WTC11 (cell line): ENCODE measurements at regions not wholly inside any gene's neighbourhood (a gene's known extent, or its start where the extent isn't known, plus 50 kb on each side); places are given as distances from the start of the nearest gene placed in this dataset.

ENCODE experiments used
- ATAC-seq: fragments of 200-7000 bp; cut with Tn5 transposase; 2 replicates; pipeline ENCODE4 v1.10.0; 2021; ENCODE audit warnings: mild to moderate bottlenecking, moderate library complexity
- CTCF ChIA-PET: fragments of 300-600 bp; sonication (Branson Sonifier 250); formaldehyde crosslinking; loops from one replicate; lab custom pipeline; 2021; ENCODE audit warnings: antibody characterized with exemption; lab: Charles Lee
- POLR2A ChIA-PET: fragments of 350-600 bp; sonication (Branson Sonifier 250); formaldehyde crosslinking; loops from one replicate; lab custom pipeline; 2021; ENCODE audit warnings: antibody characterized with exemption; lab: Charles Lee
- DNase-seq: peaks from one replicate; pipeline ENCODE4 v3.0.0; 2021; ENCODE audit warnings: low spot score
- H3K27ac Mint-ChIP-seq: 2 replicates; pipeline ENCODE4 v1.8.0; 2021; ENCODE audit warnings: mixed read lengths
- H3K27me3 Mint-ChIP-seq: 2 replicates; pipeline ENCODE4 v1.8.0; 2021; ENCODE audit warnings: low read depth, mild to moderate bottlenecking, moderate library complexity, mixed read lengths
- H3K36me3 Mint-ChIP-seq: 2 replicates; pipeline ENCODE4 v1.8.0; 2021; ENCODE audit warnings: mixed read lengths
- H3K4me1 Mint-ChIP-seq: 2 replicates; pipeline ENCODE4 v1.8.0; 2022; ENCODE audit warnings: mixed read lengths
- H3K4me3 Mint-ChIP-seq: 2 replicates; pipeline ENCODE4 v1.8.0; 2021; ENCODE audit warnings: mild to moderate bottlenecking, moderate library complexity, mixed read lengths
- H3K9me3 Mint-ChIP-seq: 2 replicates; pipeline ENCODE4 v1.8.0; 2021; ENCODE audit warnings: mixed read lengths
- AR ChIP-seq: fragments of 250-450 bp; sonication (Bioruptor Pico); IDR thresholded peaks from 2 replicates; pipeline ENCODE4 v1.9.0; 2021; ENCODE audit warnings: mild to moderate bottlenecking
- ATF6 ChIP-seq: sonication (generic); formaldehyde crosslinking; IDR thresholded peaks from 2 replicates; pipeline ENCODE4 v1.8.1; 2023; ENCODE audit warnings: mild to moderate bottlenecking, missing genetic modification reagents
- CREB1 ChIP-seq: sonication (generic); formaldehyde crosslinking; IDR thresholded peaks from 2 replicates; pipeline ENCODE4 v1.8.0; 2023; ENCODE audit warnings: mild to moderate bottlenecking, missing genetic modification reagents
- ERG ChIP-seq: fragments of 250-450 bp; sonication (Bioruptor Pico); IDR thresholded peaks from 2 replicates; pipeline ENCODE4 v1.8.0; 2021; ENCODE audit warnings: mild to moderate bottlenecking
- JAZF1 ChIP-seq: fragments of 250-450 bp; sonication (Bioruptor Pico); IDR thresholded peaks from 2 replicates; pipeline ENCODE4 v1.9.0; 2021; ENCODE audit warnings: moderate library complexity, mild to moderate bottlenecking, inconsistent platforms
- MAX ChIP-seq: sonication (generic); formaldehyde crosslinking; IDR thresholded peaks from 2 replicates; pipeline ENCODE4 v1.8.0; 2022; ENCODE audit warnings: mild to moderate bottlenecking, missing genetic modification reagents
- MLX ChIP-seq: sonication (generic); formaldehyde crosslinking; IDR thresholded peaks from 2 replicates; pipeline ENCODE4 v1.8.1; 2023; ENCODE audit warnings: mild to moderate bottlenecking, missing genetic modification reagents, moderate library complexity
- NFE2L1 ChIP-seq: sonication (generic); formaldehyde crosslinking; IDR thresholded peaks from 2 replicates; pipeline ENCODE4 v1.8.1; 2023; ENCODE audit warnings: missing genetic modification reagents
- OVOL2 ChIP-seq: fragments of 250-450 bp; sonication (Bioruptor Pico); IDR thresholded peaks from 2 replicates; pipeline ENCODE4 v1.9.0; 2021; ENCODE audit warnings: mild to moderate bottlenecking, borderline replicate concordance
- PRDM15 ChIP-seq: sonication (generic); formaldehyde crosslinking; IDR thresholded peaks from 2 replicates; pipeline ENCODE4 v1.8.0; 2022; ENCODE audit warnings: missing genetic modification reagents
- SMAD4 ChIP-seq: sonication (generic); formaldehyde crosslinking; IDR thresholded peaks from 2 replicates; pipeline ENCODE4 v1.8.0; 2022; ENCODE audit warnings: mild to moderate bottlenecking, missing genetic modification reagents
- SP1 ChIP-seq: sonication (generic); formaldehyde crosslinking; conservative IDR thresholded peaks from 2 replicates; pipeline ENCODE4 v1.8.1; 2022; ENCODE audit warnings: missing genetic modification reagents
- TCF7 ChIP-seq: sonication (generic); formaldehyde crosslinking; IDR thresholded peaks from 2 replicates; pipeline ENCODE4 v1.8.0; 2022; ENCODE audit warnings: mild to moderate bottlenecking, low read depth, missing genetic modification reagents, moderate library complexity
- TEAD4 ChIP-seq: sonication (generic); formaldehyde crosslinking; IDR thresholded peaks from 2 replicates; pipeline ENCODE4 v1.8.0; 2022; ENCODE audit warnings: mild to moderate bottlenecking, missing genetic modification reagents
- USF2 ChIP-seq: sonication (generic); formaldehyde crosslinking; IDR thresholded peaks from 2 replicates; pipeline ENCODE4 v1.8.1; 2023; ENCODE audit warnings: mild to moderate bottlenecking, missing genetic modification reagents, moderate library complexity
- ZBTB21 ChIP-seq: sonication (generic); formaldehyde crosslinking; IDR thresholded peaks from 2 replicates; pipeline ENCODE4 v1.8.1; 2023; ENCODE audit warnings: mild to moderate bottlenecking, missing genetic modification reagents, borderline replicate concordance
- ZMAT4 ChIP-seq: fragments of 250-450 bp; sonication (Bioruptor Pico); IDR thresholded peaks from 2 replicates; pipeline ENCODE4 v1.9.0; 2021; ENCODE audit warnings: mild to moderate bottlenecking
- ZNF317 ChIP-seq: sonication (generic); formaldehyde crosslinking; IDR thresholded peaks from 2 replicates; pipeline ENCODE4 v1.8.1; 2023; ENCODE audit warnings: low read depth, mild to moderate bottlenecking, moderate library complexity, missing genetic modification reagents, borderline replicate concordance
- ZNF423 ChIP-seq: fragments of 250-450 bp; sonication (Bioruptor Pico); IDR thresholded peaks from 2 replicates; pipeline ENCODE4 v2.1.2; 2022; ENCODE audit warnings: mild to moderate bottlenecking, moderate library complexity
- ZNF425 ChIP-seq: fragments of 250-450 bp; sonication (Bioruptor Pico); conservative IDR thresholded peaks from 2 replicates; pipeline ENCODE4 v1.9.0; 2021; ENCODE audit warnings: mild to moderate bottlenecking

GRCh38 chr3:117910820-117911521, 1123.7 kb downstream of the IGSF11 start (continued):
- TF ChIP-seq ATF6 (CRISPR knock-in tag), result no peak
- TF ChIP-seq MAX (CRISPR knock-in tag), result no peak
- TF ChIP-seq SP1, result no peak
- TF ChIP-seq SMAD4, result no peak
- TF ChIP-seq NFE2L1 (CRISPR knock-in tag), result no peak
- TF ChIP-seq TEAD4 (CRISPR knock-in tag), result no peak
- TF ChIP-seq CREB1 (CRISPR knock-in tag), result no peak
- no peak for TF ChIP-seq PRDM15 (CRISPR knock-in tag)
- TF ChIP-seq, all 79 proteins: peak for 0

GRCh38 chr3:117912352-117912751, 1122.3 kb downstream of the IGSF11 start:
- Mint-ChIP-seq H3K9me3 (no peaks in the 10 kb centered on the region), H3K4me1 (peaks cover 12% of the 10 kb centered on the region), H3K4me3 (no peak overlapping the region), H3K36me3 (no peaks in the 10 kb centered on the region), H3K27me3 (no peaks in the 10 kb centered on the region), H3K27ac (no peak overlapping the region)
- DNase-seq (no peak), ATAC-seq (no peak)
- CTCF ChIA-PET, result interaction anchor here (1.1 to 1.8 kb wide), 2 partner anchors 14 to 85 kb away, joined by 3 to 5 read pairs; no protein-coding TSS in a partner anchor
- POLR2A ChIA-PET, result no interaction called here
- no peak for TF ChIP-seq AR (CRISPR knock-in tag)
- TF ChIP-seq ZNF317, result no peak
- TF ChIP-seq TEAD4 (CRISPR knock-in tag), result no peak
- no peak for TF ChIP-seq ZMAT4 (CRISPR knock-in tag)
- no peak for TF ChIP-seq JAZF1 (CRISPR knock-in tag)
- no peak for TF ChIP-seq ZNF423
- TF ChIP-seq OVOL2 (CRISPR knock-in tag), result no peak
- no peak for TF ChIP-seq ZBTB21 (CRISPR knock-in tag)
- TF ChIP-seq USF2 (CRISPR knock-in tag), result no peak
- TF ChIP-seq MLX (CRISPR knock-in tag), result no peak
- no peak for TF ChIP-seq ERG
- TF ChIP-seq TCF7 (CRISPR knock-in tag), result no peak
- TF ChIP-seq ZNF425 (CRISPR knock-in tag), result no peak
- TF ChIP-seq MAX (CRISPR knock-in tag), result no peak
